SU-DHL-6 (cell line): ENCODE measurements at regions not wholly inside any gene's neighbourhood (a gene's known extent, or its start where the extent isn't known, plus 50 kb on each side); places are given as distances from the start of the nearest gene placed in this dataset.

Source experiments
- H2AFZ ChIP-seq: fragments of 200-600 bp; sonication (generic); 2 replicates; pipeline ENCODE4 v1.6.1; 2014; ENCODE audit warnings: low read depth, mild to moderate bottlenecking, moderate library complexity, mixed read lengths, antibody characterized with exemption, low read length; ENCODE audit not compliant: severe bottlenecking
- H3F3A ChIP-seq: fragments of 200-600 bp; shearing (Covaris generic); 2 replicates; pipeline ENCODE4 v1.6.0; 2016; ENCODE audit warnings: antibody characterized with exemption, mild to moderate bottlenecking; ENCODE audit not compliant: insufficient read depth
- H3K27ac ChIP-seq: fragments of 200-600 bp; sonication (generic); 2 replicates; pipeline ENCODE4 v1.5.1; 2016; ENCODE audit warnings: low read depth, mild to moderate bottlenecking, low read length, moderate library complexity, mixed read lengths
- H3K27me3 ChIP-seq: fragments of 200-600 bp; sonication (generic), shearing (Covaris generic); 2 replicates; pipeline ENCODE4 v1.6.0; 2014; ENCODE audit warnings: mild to moderate bottlenecking, low read length
- H3K36me3 ChIP-seq: fragments of 200-600 bp; sonication (generic); 2 replicates; pipeline ENCODE4 v1.6.1; 2014; ENCODE audit warnings: mild to moderate bottlenecking, low read length, mixed read lengths
- H3K4me2 ChIP-seq: fragments of 300-600, 200-600 bp; shearing (Covaris generic), sonication (generic); 2 replicates; pipeline ENCODE4 v1.6.0; 2014; ENCODE audit warnings: low read length, low read depth, mild to moderate bottlenecking; ENCODE audit not compliant: poor library complexity, severe bottlenecking
- H3K4me3 ChIP-seq: fragments of 200-600 bp; sonication (generic); 2 replicates; pipeline ENCODE4 v1.5.1; 2014; ENCODE audit warnings: antibody characterized with exemption, low read length, mild to moderate bottlenecking, mixed read lengths; ENCODE audit not compliant: insufficient read depth, poor library complexity, severe bottlenecking
- H3K79me2 ChIP-seq: fragments of 200-600 bp; sonication (generic); 2 replicates; pipeline ENCODE4 v1.6.1; 2014; ENCODE audit warnings: mild to moderate bottlenecking, low read length, moderate library complexity; ENCODE audit not compliant: insufficient read depth
- H3K9ac ChIP-seq: fragments of 200-600 bp; sonication (generic); 2 replicates; pipeline ENCODE4 v1.7.0; 2014; ENCODE audit warnings: mild to moderate bottlenecking, low read length
- H3K9me2 ChIP-seq: fragments of 200-600 bp; sonication (generic); replicated peaks from 2 replicates; pipeline ENCODE4 v1.6.1; 2014; ENCODE audit warnings: low read length; ENCODE audit not compliant: insufficient read depth
- H3K9me3 ChIP-seq: fragments of 200-600 bp; sonication (generic); 2 replicates; pipeline ENCODE4 v1.6.1; 2014; ENCODE audit warnings: low read length, mixed read lengths; ENCODE audit not compliant: insufficient read depth
- H4K20me1 ChIP-seq: fragments of 200-600 bp; sonication (generic); 2 replicates; pipeline ENCODE4 v1.6.1; 2014; ENCODE audit warnings: low read depth, mild to moderate bottlenecking, antibody characterized with exemption, low read length, moderate library complexity, mixed read lengths
- EZH2phosphoT487 ChIP-seq: fragments of 200-600 bp; sonication (generic), shearing (Covaris generic); conservative IDR thresholded peaks from 2 replicates; pipeline ENCODE4 v1.6.1; 2018; ENCODE audit warnings: mild to moderate bottlenecking, antibody characterized with exemption, low read length, moderate library complexity, mixed read lengths
- TF ChIP-seq, protein P1 (sequence below): fragments of 200-600 bp; sonication (generic); IDR thresholded peaks from one replicate; pipeline ENCODE4 v1.5.1; 2017; ENCODE audit warnings: antibody characterized with exemption, mild to moderate bottlenecking, low read length, moderate library complexity; ENCODE audit not compliant: insufficient read depth, poor library complexity, severe bottlenecking

DNA sequence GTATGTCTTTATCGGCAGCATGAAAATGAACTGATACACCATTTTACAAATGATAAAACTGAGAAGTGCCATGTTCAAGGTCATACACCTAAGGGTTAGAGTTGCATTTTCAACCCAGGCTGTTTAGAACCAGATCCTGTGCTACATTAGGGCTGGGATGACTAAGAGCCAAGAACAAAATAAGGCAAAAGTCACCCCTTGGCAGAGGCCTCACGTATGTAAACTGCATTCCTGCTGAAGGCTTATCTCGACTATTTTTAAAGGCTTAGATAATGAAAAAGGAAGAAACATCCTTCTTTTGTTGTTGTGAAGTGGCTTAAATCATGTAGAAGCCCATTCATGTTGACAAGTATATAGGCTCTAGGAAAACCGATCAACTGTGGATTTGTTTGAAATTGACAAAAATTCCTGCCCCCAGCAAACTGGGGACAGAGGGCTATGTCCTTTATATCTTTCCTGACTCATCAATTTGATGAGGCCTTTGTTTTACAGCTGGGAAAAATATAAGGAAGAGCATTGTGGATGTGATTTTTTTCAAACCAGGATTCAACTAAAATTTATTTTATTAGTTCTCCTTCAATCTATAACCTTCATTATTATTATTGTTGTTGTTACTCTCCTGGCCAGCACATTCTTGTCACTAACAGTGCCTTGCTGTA is 196.5 kb downstream of the SNX18 start:
- no peaks in the 10 kb centered on the region for H3K9me3 ChIP-seq
- H3F3A ChIP-seq = no peaks in the 10 kb centered on the region
- no peaks in the 10 kb centered on the region for H3K9me2 ChIP-seq
- no peak overlapping the region for H3K27ac ChIP-seq
- no peak overlapping the region for H3K4me2 ChIP-seq
- no peaks in the 10 kb centered on the region for H3K79me2 ChIP-seq
- no peaks in the 10 kb centered on the region for H3K27me3 ChIP-seq
- H3K9ac ChIP-seq = no peak overlapping the region
- H4K20me1 ChIP-seq = no peaks in the 10 kb centered on the region
- TF ChIP-seq, protein P1, sequence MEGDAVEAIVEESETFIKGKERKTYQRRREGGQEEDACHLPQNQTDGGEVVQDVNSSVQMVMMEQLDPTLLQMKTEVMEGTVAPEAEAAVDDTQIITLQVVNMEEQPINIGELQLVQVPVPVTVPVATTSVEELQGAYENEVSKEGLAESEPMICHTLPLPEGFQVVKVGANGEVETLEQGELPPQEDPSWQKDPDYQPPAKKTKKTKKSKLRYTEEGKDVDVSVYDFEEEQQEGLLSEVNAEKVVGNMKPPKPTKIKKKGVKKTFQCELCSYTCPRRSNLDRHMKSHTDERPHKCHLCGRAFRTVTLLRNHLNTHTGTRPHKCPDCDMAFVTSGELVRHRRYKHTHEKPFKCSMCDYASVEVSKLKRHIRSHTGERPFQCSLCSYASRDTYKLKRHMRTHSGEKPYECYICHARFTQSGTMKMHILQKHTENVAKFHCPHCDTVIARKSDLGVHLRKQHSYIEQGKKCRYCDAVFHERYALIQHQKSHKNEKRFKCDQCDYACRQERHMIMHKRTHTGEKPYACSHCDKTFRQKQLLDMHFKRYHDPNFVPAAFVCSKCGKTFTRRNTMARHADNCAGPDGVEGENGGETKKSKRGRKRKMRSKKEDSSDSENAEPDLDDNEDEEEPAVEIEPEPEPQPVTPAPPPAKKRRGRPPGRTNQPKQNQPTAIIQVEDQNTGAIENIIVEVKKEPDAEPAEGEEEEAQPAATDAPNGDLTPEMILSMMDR = no peak
- TF ChIP-seq EZH2phosphoT487 = no peak
- H3K36me3 ChIP-seq = no peaks in the 10 kb centered on the region
- H3K4me3 ChIP-seq = no peak overlapping the region
- H2AFZ ChIP-seq = no peak overlapping the region

DNA sequence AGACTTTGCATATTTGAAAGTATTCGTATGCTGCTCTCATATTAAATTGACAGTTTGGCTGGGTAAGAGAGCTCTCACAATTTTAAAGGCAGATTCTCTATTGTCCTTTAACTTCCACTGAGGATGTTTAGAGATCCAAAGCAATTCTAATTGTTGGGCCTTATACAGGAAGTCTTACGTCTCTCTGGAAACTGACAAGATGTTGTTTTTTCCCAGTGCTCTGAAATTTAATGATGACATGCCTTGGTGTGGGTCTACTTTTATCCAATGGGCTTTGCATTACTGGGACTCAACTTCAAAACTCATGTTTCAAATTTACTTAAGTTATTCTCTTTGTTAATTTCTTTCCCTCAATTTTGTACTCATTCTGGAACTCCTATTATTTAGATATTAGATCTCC is 191.5 kb downstream of the SNX18 start:
- Histone ChIP-seq H4K20me1 (no peaks in the 10 kb centered on the region), H3K9me3 (no peaks in the 10 kb centered on the region), H3K9ac (no peak overlapping the region), H3K4me3 (no peak overlapping the region), H3K79me2 (no peaks in the 10 kb centered on the region), H3K27ac (no peak overlapping the region), H3K4me2 (no peak overlapping the region), H2AFZ (no peak overlapping the region), H3K27me3 (no peaks in the 10 kb centered on the region), H3K36me3 (no peaks in the 10 kb centered on the region), H3F3A (no peaks in the 10 kb centered on the region), H3K9me2 (no peaks in the 10 kb centered on the region)
- no peak for TF ChIP-seq EZH2phosphoT487
- TF ChIP-seq, protein P1 = no peak

DNA sequence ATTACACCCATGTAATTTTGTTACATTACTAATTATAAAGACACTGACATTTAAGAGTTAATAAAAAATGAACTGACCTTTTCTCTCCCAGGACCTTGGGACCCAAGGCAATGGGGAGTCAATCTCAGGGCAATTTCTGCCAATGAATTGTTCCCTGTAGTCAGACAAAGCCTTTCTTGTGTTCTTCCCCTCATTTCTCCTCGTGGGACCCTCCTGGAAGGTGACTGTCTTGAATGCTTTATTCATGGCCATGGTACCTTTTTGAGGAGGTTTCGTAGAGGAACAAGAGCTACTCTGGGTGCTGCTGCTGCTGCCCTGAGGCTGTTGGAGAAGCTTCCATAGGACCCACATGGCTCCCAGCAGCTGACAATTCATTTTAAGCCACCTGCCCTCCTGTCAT is 190.3 kb downstream of the SNX18 start:
- H3K9me2 ChIP-seq = no peaks in the 10 kb centered on the region
- H3K27ac ChIP-seq = no peak overlapping the region
- H3K9me3 ChIP-seq = no peaks in the 10 kb centered on the region
- no peak overlapping the region for H2AFZ ChIP-seq
- no peaks in the 10 kb centered on the region for H3K79me2 ChIP-seq
- no peaks in the 10 kb centered on the region for H3K27me3 ChIP-seq
- H3K36me3 ChIP-seq = no peaks in the 10 kb centered on the region
- H3K4me2 ChIP-seq = no peak overlapping the region
- no peak overlapping the region for H3K4me3 ChIP-seq
- no peaks in the 10 kb centered on the region for H3F3A ChIP-seq
- H4K20me1 ChIP-seq = no peaks in the 10 kb centered on the region
- TF ChIP-seq EZH2phosphoT487 = no peak
- TF ChIP-seq, protein P1 = no peak
- H3K9ac ChIP-seq = no peak overlapping the region
